GM18511 (cell line): ENCODE measurements at regions not wholly inside any gene's neighbourhood (a gene's known extent, or its start where the extent isn't known, plus 50 kb on each side); places are given as distances from the start of the nearest gene placed in this dataset.

ENCODE experiments used
- ATAC-seq: cut with Tn5 transposase; IDR thresholded peaks from one replicate; pipeline ENCODE4 v1.9.1; 2021; ENCODE audit warnings: mild to moderate bottlenecking, moderate library complexity; ENCODE audit not compliant: unreplicated experiment

DNA sequence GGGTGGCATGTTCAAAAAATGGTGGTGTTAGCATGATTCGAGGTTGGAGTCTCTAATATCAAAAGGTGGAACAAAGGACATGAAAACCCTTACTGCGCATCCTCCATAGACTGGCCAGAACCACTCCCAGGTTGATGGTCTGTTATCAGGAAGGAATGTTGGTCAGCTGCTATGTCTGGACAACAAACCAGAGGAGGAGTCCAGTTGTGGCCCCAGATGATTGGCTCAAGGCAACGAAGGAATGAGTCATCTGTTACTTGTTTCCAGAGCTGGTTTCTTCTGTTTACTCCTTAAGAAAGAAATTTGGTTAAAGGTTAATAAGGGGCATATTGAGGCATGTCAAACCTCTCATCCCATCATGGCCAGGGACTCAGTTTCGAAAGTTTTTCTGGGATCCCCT is 56.8 kb upstream of the GRIA4 start:
- no peak for ATAC-seq

DNA sequence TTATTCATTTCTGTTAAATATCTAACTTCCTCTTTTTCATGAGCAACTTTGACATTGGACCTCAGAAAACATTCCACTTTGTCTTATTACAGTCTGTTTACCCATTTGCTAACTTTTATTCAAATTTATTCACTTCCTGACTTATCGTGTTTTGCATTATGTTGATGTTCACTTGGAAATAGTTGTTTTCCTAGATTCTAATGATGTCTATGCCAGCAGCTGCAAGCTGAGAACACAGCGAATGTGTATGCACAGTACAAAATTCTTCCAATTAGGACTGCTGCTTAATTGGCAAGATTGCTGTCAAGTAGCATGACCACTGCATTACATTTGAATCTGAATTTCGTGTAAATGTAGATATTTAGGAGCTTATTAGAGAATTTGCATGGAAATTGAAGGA is 61.5 kb upstream of the GRIA4 start:
- no peak for ATAC-seq

DNA sequence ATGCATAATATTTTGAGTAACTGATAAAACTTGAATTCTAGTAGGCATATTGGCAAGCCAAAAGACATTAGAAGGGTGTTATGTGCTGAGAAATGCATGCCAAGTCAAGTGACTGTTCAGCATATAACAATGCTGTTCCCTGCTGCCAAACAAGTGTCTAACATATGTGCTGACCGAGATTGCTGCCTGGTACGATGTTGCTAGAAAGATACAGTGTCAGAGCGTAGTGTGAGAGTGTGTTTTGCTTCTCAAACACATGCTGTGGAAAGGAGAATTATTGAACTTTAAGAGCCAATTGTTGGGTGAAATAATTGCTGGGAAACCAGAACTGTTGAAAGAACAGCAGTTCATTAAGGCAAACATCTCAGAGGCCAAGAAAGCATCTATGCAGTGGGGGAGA is 71.3 kb upstream of the GRIA4 start:
- no peak for ATAC-seq

DNA sequence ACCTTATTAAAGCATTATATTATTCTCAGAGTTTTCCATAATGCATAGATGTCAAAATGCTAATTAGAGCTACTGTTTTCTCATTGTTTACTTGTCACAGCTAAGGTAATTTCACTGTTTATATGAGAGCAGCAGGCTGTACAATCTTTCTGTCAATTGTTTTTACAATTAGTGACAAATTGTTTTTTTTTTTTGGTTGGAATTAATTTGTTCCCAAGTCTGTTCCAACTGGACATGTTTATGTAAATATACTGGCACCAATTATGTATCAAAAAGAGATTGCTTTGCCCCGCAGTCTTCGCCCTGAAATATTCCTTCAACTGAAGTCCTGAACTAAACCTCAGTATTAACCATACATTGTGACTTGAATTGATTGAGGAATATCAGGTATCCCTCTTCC is 72.3 kb upstream of the GRIA4 start:
- no peak for ATAC-seq

DNA sequence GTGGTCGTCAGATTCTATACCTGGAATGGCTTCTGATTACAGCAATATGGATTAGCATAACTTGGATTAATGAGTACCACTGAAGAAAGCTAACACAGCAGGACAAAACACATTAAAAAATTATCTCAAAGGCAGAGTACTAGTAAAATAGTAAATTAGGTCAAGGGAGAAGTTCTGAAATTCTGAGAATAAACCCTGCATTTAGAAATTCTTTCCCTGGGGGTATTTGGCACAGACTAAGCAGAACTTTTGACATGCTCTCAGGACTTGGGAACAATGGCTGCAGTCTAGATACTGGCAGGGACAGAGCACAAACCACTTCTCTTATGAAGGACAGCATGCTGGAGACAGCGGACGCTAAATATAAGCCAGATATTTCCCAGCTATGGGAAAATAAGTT is 85.6 kb upstream of the GRIA4 start:
- ATAC-seq, result no peak

DNA sequence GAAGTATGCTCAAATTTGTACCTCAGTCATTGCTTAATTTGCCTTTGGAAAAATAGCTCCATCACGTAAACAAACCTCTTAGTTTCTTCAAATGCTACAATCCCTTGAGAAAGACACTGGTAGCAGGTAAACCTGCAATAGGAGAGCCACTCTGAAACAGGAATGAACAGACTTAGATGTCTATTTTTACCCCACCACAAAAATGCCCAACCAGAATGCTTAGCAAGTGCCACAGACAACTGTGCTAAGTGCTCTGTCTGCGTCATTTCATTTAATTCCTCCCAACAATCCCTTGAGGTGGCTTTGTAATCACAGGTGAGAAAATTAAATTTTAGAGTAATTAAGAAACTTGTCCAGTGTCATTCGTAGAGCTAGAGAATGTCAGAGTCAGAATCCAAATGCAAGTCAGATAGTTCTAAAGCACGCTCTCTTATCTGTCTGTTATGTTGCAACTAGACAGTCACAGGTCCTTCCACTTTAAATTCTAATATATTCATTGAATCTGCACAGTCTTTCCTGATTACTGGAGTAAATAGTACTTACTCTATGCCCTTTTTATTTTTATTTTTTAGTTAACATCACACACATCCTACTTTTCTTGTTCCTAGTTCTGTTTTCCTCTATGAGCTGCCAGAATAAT is 89.0 kb upstream of the GRIA4 start:
- ATAC-seq, result no peak

DNA sequence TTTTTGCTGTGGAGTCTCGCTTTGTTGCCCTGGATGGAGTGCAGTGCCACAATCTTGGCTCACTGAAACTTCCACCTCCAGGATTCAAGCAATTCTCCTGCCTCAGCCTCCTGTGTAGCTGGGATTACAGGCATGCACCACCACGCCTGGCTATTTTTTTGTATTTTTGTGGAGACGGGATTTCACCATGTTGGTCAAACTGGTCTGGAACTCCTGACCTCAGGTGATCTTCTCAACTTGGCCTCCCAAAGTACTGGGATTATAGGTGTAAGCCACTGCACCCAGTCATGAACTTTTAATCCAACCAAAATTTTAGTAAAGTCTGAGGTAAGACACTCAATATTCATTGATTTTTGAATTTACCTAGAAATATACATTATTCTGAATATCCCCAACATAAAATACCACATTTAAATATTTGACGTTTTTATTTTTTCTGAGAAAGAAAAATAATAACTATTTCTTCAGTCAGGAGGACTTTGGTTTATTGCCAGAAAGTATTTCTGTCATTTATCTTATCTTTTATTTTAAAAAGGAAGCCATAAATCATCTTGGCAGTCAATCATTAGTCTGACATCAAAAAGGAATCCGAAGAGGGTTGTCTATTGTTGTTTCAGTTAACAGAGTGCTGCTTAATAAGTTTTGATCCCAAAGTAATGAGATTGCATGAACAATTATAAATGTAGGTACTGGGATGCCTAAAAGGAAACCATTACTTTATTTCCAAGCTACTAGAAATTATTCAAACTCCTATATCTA is 102.2 kb upstream of the GRIA4 start:
- no peak for ATAC-seq

DNA sequence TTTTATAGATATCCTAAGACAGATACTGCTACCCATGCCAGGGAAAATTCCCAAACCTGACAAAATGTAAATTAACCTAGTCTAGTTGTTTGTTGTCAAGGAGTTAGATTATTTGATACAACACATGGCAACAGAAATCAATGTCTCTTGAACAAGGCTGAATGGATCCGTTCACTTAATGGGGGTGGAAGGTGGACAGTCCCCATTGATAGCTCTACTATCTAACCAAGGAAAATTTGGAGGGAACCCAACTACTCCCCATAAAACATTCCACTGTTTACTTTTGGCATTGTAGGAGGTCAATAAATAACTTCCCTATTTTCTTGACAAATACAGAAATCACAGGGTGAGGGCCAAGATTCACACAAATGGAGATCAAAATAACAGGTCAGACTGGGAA is 117.9 kb upstream of the GRIA4 start:
- ATAC-seq, result no peak

DNA sequence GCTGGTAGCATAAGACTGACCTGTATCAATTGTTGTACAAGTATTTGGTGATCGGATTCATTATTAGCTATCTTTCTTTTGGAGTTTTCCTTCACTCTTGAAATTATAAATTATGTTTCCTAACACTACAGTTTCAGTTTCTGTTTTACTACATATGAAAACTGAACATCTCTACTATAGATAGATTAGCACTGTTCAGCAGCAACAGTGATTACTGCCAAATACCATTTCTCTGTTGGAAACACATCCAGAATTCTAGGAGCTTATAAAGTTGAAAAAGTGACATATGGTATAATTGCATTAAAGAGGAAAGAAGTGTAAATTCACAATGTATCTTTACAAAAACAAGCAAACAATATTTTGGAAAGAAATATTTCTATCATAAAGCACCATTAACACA is 118.5 kb upstream of the GRIA4 start:
- no peak for ATAC-seq

DNA sequence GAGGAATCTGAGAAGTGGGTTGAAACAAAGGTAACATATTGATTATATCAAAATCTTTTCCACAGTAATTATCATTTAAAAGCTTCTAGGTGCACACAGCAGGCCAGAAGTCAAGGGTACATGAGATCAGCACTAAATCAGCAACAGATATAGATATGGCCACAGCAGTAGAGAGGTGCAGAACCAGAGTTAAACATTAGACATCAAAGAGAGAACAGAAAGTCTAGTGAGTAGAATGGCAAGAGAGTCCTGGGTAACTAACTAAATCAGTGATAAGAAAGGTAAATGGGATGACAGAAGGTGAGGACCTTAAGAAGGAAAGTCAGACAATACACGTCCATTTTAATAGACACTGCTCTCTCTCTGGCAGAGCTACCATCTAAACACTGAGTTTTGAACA is 119.5 kb upstream of the GRIA4 start:
- no peak for ATAC-seq

DNA sequence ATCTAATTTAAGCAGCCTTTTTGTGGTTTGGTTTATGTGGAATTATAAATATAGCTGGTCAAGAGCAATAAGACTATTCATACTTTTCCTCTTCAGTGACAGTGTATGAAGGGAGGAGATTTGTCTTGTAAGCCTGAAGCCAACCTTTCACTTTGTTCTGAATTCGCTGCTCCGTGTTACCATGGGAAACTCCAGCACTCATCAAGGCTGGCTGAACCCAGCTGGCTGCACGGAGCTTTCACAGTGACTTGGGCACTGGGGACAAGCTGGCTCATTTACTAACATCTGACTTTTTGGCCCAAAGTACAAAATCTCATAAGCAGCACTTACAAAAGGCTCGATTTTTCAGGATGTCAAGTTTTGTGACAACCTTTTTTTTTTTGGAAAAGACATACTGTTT is 120.4 kb upstream of the GRIA4 start:
- no peak for ATAC-seq

DNA sequence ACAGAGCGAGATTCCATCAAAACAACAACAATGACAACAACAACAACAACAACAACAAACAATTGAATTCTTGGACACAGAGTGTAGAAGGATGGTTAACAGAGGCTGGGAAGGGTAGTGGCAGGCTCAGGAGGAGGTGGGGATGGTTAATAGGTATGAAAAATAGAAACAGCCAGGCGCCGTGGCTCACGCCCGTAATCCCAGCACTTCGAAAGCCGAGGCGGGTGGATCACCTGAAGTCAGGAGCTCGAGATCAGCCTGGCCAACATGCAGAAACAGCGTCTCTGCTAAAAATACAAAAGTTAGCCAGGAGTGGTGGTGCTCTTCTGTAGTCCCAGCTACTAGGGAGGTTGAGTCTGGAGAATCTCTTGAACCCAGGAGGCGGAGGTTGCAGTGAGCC is 122.9 kb upstream of the GRIA4 start:
- ATAC-seq, result no peak

DNA sequence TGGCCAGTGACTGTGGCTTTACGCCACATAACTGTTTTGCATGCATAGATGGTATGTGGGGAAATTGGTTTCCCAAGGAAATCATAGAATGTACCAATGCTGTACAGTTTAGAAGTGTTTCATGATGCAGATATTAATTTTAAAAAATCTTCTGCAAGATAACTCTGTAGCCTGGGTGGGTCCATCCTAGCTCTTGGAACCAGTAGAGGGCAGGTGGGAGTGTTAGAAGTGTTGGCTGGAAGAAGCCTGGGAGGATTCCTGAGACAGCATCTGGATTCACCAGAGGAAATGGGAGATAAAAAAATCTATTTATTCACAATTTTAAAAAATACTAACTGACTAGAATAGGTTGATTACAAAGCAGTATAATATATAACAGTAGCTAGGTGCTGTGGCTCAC is 139.9 kb upstream of the GRIA4 start:
- no peak for ATAC-seq

DNA sequence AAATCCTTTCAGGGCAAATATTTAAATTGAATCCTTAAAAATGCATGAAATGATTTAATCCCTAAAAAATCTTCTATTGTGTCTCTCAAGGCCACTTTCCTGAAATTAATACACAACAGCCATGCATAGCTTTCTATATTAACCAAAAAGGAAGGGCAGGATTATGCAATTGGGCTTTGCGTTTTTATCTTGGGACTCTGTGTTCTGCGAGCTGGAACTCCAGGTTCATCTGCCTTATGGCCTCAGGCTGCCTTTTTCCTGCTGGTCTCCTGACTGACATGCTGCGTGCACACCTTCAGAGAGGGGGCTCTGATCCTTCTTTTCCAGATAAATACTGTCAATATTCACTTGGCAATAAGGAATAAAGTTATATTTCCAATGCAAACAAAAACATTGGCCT is 141.7 kb upstream of the GRIA4 start:
- ATAC-seq, result no peak

DNA sequence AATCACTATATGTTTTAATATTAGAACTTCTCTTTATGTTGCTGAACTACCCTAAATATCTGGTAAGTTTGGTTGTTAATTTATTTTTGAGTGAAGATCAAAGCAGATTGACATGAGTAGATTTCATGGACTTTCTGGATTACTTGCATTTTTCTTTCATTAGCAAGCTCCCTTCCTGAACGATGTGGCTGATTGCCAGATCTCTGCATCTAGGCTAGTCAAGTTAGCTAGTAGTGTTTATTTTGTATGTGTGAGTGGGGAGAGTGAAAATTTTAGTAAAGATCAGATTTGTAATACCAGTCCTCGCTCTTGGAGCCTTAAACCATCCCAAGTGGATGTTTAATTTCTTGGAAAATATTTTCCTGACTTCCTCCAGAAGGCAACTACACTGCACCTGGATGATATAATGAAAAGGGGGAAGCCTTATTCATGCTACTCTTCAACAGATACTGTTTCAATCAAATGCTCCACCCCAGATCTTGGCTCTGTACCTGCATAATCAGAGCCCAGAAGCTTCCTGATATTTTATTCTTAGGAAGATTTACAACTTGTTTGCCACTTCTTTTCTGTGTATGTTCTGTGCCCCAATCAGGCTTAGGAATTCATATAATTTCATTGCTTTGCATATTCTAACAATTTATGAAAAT is 143.2 kb upstream of the GRIA4 start:
- ATAC-seq, result no peak

DNA sequence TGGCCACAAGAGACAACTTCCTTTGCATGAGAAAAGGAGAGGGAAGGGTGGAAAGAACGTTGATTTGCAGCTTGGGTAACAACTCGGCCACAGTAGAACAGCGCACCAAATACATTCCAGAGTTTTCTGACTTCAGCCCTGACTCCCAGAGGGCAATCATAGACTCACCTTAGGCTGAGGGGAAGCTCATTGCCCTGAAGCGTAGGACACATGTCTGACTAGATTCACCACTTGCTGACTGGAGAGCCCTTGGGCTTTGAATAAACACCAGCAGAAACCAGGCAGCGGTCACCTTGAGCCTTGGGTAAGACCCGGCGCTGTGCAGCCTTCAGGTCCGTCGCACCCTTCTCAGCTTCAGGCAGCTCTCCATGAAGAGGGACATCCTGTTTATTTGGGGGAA is 151.8 kb upstream of the GRIA4 start:
- ATAC-seq, result no peak

DNA sequence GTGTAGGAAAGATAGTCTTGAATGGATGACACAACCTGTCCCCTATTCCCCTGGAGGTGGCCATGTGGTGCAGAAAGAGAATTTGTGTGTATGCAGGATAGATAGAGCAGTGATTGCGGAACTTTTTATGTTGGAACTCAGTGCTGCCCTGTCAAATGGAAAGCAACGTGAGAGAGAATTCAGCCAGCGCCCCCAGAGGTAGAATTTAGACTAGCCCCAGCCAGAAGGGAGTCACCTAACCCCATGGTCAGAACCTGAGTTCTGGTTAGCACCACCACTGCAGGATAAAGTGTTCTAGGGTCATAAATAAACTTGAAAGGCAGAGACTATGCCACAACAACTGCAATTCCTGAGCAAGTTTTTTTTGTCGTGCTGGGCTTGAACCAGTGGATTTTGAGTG is 152.9 kb upstream of the GRIA4 start:
- ATAC-seq, result peak; percentile 61

DNA sequence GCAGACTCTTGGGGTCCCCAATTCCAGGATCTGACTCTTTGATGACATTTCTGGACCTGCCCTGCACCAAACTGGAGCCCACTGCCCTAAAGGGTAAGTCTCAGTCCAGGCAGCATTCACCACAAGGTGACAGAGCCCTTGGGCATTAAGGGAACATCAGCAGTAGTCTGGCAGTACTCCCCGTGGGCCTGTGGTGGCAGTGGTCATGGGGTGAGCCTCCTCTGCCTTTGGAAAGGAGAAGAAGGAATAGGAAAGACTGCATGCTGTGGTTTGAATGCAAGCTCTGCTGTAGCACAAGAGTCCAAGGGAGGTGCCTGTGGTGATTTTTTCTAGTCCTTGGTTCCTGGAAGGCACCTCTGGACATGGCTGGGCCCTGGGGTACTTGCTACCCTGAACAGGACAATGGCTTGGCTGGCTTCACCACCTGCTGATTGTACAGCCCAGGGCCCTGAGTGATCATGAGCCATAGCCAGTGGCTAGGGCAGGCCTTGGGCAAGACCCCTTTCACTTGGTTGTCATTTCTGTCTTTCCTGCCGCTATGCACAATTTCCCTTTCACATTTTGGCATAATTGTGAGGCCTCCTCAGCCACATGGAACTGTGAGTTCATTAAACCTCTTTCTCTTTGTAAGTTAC is 160.7 kb upstream of the GRIA4 start:
- ATAC-seq, result no peak

DNA sequence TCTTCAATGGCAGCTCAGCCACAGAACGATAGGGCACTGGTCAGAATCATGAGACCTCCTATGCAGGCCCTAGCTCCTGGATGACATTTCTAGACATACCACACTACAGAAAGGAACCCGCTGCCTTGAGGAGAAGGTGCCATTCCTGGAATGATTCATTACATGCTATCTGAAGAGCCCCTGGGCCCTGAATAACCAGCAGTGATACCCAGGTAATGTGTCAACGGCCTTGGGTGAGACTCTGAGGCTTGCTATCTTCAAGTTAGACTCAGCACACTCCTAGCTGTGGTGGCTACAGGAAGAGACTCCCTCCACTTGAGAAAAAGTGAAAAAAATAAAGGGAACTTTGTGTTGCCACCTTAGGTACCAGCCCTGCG is 161.2 kb upstream of the GRIA4 start:
- no peak for ATAC-seq

DNA sequence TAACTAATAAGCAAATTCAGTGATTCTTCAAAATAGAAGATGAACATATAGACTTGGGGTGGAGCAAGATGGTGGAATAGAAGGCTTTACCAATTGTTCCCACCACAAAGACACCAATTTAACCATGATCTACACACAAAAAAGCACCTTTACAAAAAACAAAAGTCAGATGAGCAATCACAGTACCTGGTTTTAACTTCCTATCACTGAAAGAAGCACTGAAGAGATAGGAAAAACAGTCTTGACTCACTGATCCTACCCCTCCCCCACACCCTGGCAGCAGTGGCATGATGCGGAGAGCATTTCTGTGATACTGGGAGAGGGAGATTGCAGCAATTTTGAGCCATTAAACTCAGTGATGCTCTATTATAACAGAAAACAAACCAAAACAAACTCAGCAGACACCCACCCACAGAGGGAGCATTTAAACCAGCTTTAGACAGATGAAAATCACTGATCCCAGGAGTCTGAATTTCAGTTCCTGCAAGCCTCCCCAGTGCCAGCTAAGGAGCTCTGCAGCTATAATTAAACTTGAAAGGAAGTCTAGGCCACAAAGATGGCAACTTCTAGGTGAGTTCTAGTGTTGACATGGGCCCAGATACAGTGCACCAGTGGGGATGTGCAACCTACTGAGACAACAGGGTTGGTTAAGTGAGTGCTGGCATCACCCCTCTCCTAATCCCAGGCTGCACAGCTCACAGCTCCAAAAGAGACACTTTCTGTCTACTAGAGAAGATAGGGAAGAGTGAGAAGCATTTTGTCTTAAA is 161.8 kb upstream of the GRIA4 start:
- no peak for ATAC-seq

DNA sequence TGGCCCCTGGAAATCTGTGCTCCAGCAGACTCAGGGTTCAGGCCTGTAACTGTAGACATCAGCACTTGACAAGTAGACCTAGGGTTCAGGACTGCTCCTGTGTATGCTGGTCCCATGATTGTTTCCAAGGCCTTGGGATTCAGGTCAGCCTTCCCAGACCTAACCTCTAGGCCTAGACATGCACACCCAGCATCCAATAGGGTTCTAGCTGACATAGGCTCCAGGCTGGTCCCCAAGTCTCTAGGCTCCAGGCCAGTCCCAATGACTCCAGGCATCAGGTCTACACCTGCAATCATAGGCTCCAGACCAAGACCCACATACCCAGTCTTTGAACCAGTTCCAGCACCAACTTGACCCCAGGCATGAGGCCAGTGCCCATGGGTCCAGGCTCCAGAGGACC is 166.2 kb upstream of the GRIA4 start:
- ATAC-seq, result no peak
